Lower leg skin (tissue), 4 donors: ENCODE measurements at regions not wholly inside any gene's neighbourhood (a gene's known extent, or its start where the extent isn't known, plus 50 kb on each side); places are given as distances from the start of the nearest gene placed in this dataset.

ENCODE experiments used
- DNase-seq, 2 donors: peaks; one replicate each; pipeline ENCODE4 v3.0.0-alpha.2; 2019; ENCODE audit warnings: low spot score in 2 of 2
- H3K4me3 ChIP-seq: fragments of 200-600 bp; sonication (generic); 2 replicates; pipeline ENCODE4 v1.5.1; 2017; ENCODE audit warnings: mild to moderate bottlenecking, low read depth; ENCODE audit not compliant: poor library complexity, severe bottlenecking
- POLR2A ChIP-seq, 2 donors: fragments of 450-650 bp; IDR thresholded peaks; one replicate each; pipeline ENCODE4 v1.6.1; 2016 to 2017; ENCODE audit warnings: antibody characterized with exemption in 2 of 2, mild to moderate bottlenecking in 1 of 2, moderate library complexity in 1 of 2
- WGBS, 2 donors: methylation state at CpG; one replicate each; pipeline ENCODE4 v1.1.5; 2018; 5-methylcytosine and 5-hydroxymethylcytosine counted together
- intact Hi-C: fragments of 100-400 bp; cut with DNase I; formaldehyde crosslinking; loops from one replicate; pipeline ENCODE4 v1.15.0; 2023; ENCODE audit warnings: low total_unique reads
- TF ChIP-seq, protein P1 (sequence below), 3 donors: fragments of 450-650 bp; IDR thresholded peaks; one replicate each; pipeline ENCODE4 v1.5.1; 2016; ENCODE audit warnings: antibody characterized with exemption in 3 of 3, mild to moderate bottlenecking in 3 of 3, moderate library complexity in 2 of 3

DNA sequence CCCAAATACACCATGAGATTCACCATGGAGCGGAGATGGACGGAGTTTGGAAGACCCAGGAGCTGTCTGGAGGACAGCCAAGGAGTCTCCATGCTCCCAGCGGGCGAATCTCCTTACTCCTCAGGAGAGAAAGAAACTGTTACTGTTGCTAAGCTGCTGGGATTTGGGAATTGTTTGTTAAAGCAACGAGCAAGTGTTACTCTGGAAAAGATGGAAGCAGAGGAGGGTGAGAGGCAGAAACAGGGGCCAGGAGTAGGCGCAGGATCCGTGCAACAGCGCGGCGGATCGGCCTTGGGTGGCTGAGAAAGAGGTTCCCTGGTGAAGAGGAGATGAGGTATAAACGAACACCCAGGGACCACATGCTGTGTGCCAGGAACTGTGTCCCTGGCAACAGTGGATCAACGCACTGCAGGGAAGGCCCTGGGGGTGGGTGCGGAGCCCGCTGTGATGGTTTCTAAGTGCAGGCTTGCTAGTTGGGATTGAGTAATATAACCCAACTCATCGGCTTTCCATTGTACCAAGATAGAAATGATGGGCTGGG lies 1436.4 kb downstream of the BRD1 start:
- intact Hi-C loops = no loop called here
- H3K4me3 ChIP-seq = no peak overlapping the region
- WGBS, 2 donors = 75% methylated on average over 16 of the region's 16 CpGs
- DNase-seq = peak in 1 of 2 donors; percentile 46
- no peak for TF ChIP-seq POLR2A (IDR thresholded peaks at IDR 0.05)
- TF ChIP-seq, protein P1, sequence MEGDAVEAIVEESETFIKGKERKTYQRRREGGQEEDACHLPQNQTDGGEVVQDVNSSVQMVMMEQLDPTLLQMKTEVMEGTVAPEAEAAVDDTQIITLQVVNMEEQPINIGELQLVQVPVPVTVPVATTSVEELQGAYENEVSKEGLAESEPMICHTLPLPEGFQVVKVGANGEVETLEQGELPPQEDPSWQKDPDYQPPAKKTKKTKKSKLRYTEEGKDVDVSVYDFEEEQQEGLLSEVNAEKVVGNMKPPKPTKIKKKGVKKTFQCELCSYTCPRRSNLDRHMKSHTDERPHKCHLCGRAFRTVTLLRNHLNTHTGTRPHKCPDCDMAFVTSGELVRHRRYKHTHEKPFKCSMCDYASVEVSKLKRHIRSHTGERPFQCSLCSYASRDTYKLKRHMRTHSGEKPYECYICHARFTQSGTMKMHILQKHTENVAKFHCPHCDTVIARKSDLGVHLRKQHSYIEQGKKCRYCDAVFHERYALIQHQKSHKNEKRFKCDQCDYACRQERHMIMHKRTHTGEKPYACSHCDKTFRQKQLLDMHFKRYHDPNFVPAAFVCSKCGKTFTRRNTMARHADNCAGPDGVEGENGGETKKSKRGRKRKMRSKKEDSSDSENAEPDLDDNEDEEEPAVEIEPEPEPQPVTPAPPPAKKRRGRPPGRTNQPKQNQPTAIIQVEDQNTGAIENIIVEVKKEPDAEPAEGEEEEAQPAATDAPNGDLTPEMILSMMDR (IDR thresholded peaks at IDR 0.05) = no peak

DNA sequence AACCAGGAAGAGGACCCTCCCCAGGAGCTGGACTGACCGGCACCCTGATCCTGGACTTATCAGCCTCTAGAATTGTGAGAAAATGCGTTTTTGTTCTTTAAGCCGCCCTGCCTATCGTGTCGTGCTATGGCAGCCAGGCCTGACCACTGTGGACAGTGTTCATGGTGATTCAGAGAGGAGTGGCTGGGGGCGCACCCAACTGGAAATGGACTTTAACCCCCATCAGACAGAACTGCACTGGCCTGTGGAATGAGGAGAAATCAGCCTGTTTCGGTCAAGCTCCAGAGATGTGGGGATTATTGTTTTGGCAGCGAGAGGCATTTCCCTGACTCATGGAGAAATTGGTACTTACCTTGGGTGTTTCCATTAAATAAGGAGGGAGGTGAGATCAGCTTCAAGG lies 1437.8 kb downstream of the BRD1 start:
- intact Hi-C loops = no loop called here

DNA sequence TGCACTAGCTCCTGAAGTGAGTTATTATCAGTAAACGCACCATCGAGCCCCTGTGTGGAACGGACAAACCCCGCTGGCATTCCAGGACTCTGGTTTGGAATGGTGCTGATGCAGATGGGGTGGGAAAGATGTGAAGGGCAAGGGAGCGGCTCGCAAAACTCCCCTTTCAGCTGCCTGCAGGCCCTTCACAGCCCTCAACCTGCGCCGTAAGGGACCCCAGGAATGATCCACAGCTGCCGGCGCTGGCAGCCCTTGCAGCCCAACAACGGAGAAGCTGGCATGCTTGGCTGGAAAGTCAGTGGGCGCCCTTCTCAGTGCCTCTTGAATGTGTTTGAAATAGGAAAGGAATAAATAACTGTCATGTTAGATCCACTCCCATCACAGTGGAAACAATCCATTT lies 1445.5 kb downstream of the BRD1 start:
- TF ChIP-seq, protein P1 (IDR thresholded peaks at IDR 0.05) = no peak
- TF ChIP-seq POLR2A (IDR thresholded peaks at IDR 0.05) = no peak
- DNase-seq = peak in 1 of 2 donors; percentile 36
- intact Hi-C loops = no loop called here
- no peak overlapping the region for H3K4me3 ChIP-seq
- WGBS, 2 donors = 74 to 90% methylated on average over 12 of the region's 12 CpGs

More for the DNA sequence above, 1437.8 kb downstream of the BRD1 start:
- WGBS, 2 donors = 94 to 99% methylated on average over 7 to 8 of the region's 8 CpGs
- no peak for TF ChIP-seq POLR2A (IDR thresholded peaks at IDR 0.05)
- TF ChIP-seq, protein P1 (IDR thresholded peaks at IDR 0.05) = no peak
- H3K4me3 ChIP-seq = no peak overlapping the region
- DNase-seq = peak in 1 of 2 donors; percentile 70

DNA sequence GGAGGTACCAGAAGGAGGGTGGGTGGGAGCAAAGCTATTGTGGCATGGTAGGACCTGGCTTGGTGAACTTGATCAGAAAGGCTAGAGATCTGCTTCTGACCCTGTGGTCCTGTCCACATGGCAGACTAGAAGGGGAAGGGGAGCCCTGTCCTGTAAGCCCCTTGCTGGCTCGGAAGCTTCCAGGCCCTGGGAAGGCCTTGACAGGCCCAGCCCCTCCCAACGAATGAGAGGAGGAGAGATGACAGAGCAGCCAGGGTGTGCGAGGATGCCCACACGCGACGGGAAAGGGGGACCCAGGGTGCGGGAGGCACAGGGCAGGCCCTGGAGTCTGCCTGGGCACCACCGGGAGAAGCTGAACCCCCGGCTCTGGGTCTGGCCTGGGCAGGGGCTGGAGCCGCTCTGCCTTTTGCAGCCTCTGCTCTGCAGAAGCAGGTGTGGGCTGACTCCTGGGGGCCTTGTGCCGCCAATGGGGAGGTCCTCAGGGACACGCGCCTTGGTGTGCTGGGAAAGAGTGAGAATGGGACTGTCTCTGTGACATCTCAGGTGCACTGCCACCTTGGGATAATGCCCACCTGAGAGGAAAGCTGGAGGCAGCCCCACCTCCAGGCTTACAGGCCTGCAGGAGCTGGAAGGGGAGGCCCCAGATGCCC lies 1447.5 kb downstream of the BRD1 start:
- intact Hi-C loops = no loop called here
- DNase-seq = peak in 1 of 2 donors; percentile 76
- no peak for TF ChIP-seq POLR2A (IDR thresholded peaks at IDR 0.05)
- TF ChIP-seq, protein P1 (IDR thresholded peaks at IDR 0.05) = no peak
- 91 to 94% methylated on average over 13 of the region's 13 CpGs for WGBS, 2 donors
- no peak overlapping the region for H3K4me3 ChIP-seq

DNA sequence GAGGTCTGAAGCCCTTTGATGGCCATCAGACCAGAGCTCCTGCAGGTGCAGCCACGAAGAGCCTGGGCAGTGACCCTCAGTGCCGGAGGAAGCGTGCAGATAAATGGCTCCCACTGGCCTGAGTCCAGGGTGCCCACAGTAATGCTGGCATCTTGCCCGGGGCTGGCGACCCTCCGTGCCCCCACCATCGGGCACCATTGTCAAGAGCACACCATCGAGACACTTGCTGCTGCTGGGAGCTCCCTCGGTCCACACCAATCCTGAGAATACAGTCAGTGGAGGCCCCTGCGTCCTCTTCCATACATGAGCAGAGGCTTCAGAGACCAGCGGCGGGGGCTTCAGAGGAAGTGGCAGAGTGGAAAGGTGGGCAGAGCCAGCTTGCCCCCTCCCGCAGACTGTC lies 1448.3 kb downstream of the BRD1 start:
- TF ChIP-seq, protein P1 (IDR thresholded peaks at IDR 0.05) = no peak
- TF ChIP-seq POLR2A (IDR thresholded peaks at IDR 0.05) = no peak
- intact Hi-C loops = no loop called here
- DNase-seq = peak in 1 of 2 donors; percentile 80
- 89 to 90% methylated on average over 13 of the region's 13 CpGs for WGBS, 2 donors
- no peak overlapping the region for H3K4me3 ChIP-seq
